ENCODE measurements at regions not wholly inside any gene's neighbourhood (a gene's known extent, or its start where the extent isn't known, plus 50 kb on each side); places are given as distances from the start of the nearest gene placed in this dataset.

DNA sequence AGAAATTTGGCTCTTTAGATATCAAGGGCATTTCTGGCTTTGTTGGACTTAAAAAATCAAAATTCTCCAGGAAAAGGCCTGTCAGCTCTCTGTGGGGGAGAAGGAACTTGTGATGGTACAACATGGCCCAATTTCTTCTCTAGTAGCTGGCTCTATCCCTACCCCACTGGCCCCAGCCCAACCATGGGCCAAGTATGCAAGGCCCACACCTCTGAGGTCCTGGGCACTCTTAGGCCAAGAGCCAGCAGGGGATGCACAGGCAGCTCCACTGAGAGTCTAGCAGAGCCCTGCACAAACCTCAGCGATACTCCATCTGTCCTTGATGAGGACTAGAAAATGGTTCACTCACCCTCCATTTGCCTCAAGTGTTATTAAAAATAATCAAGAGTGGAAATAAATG is 261.2 kb downstream of the C7orf25 start:
- TF ChIP-seq POLR2A (IDR thresholded peaks at IDR 0.05) = no peak
- TF ChIP-seq, protein P1, sequence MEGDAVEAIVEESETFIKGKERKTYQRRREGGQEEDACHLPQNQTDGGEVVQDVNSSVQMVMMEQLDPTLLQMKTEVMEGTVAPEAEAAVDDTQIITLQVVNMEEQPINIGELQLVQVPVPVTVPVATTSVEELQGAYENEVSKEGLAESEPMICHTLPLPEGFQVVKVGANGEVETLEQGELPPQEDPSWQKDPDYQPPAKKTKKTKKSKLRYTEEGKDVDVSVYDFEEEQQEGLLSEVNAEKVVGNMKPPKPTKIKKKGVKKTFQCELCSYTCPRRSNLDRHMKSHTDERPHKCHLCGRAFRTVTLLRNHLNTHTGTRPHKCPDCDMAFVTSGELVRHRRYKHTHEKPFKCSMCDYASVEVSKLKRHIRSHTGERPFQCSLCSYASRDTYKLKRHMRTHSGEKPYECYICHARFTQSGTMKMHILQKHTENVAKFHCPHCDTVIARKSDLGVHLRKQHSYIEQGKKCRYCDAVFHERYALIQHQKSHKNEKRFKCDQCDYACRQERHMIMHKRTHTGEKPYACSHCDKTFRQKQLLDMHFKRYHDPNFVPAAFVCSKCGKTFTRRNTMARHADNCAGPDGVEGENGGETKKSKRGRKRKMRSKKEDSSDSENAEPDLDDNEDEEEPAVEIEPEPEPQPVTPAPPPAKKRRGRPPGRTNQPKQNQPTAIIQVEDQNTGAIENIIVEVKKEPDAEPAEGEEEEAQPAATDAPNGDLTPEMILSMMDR (IDR thresholded peaks at IDR 0.05) = no peak

All from Peyer's patch (tissue), 4 donors.